Stimulated activated CD4-positive, alpha-beta T cell treated with anti-CD3 and anti-CD28 coated beads, TNF-alpha, amount 100 ng/mL, for 48 hours (primary cell): ENCODE measurements at regions not wholly inside any gene's neighbourhood (a gene's known extent, or its start where the extent isn't known, plus 50 kb on each side); places are given as distances from the start of the nearest gene placed in this dataset.
"Not testable (repeated sequence)": the region's sequence is repeated elsewhere in the genome, so short reads cannot be mapped to it uniquely, and the experiment has no call there.

Experiments used
- DNase-seq, 3 donors: peaks; one replicate each; pipeline ENCODE4 v3.0.0-alpha.2; 2020; ENCODE audit warnings: low read depth in 3 of 3

GRCh38 chr5:130578354-130578753, 586.7 kb downstream of the HINT1 start:
- DNase-seq, result no peak

DNA sequence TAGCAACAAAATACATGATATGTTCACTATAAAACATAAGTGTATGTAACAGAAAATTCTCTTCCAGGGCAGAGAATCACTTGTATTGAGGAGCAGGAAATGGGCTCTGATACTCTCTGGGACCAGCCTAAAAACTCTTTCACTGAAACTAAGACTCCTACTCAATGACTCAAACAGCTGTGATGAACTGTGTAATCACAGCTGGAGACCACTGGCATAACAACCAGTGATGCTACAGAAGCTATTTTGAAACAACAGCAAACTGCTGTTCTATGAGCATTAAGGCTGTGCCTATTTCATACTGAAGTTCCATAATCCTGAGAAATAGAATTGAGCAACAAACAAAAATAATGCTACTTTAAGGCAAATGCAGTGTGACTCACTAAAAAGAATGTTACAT, 594.0 kb downstream of the HINT1 start:
- DNase-seq, result no peak

DNA sequence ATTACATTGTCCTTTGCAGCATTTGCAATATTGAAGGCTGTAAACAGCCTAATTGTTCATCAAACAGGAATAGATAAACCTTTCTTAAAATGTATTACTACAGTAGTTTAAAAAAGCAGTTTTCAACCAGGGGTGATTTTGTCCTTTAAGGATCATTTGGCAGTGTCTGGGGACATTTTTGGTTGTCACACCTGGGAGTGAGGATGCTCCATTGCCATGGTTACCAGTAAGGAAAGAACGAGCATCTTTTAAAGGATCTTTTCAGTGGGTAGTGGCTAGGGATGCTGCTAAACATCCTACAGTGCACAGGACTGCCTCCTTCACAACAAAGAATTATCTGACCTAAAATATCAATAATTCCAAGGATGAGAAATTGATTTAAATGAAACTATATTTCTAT, 596.3 kb downstream of the HINT1 start:
- no peak for DNase-seq

DNA sequence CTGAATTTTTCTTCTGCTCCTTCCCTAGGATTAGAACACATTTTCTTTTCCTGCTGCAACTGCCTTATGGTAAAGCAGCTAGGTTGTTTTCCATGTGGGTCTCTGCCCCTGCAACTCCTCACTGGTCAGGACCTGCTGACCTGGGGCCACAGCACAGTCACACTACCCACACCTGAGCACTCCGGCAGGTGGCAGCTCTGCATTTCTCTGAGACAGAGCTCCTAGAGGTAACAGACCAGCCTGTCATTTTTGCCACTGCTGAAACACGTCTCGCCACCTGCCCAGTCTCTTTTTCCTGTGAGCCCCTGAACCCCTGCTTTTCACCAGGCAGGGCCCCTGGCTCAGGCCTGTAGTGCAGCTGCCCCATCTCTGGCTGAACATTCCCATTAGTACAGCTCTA, 609.6 kb downstream of the HINT1 start:
- no peak for DNase-seq

DNA sequence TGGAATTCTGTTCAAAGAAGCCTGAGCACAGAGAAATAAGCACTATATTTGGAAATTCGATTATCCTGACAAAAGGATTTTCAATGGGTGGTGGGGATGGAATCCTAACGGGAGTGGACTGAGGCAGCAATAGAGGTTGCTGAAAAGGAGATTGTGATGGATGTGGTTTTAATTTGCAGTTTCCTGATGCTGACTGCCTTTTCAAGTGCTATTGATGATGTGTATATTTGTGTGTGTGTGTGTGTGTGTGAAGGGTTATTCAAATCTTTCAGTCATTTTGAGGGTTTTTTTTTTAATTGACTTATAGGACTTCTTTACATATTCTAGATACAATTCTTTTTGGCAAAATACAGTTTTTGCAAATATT, 614.5 kb downstream of the HINT1 start:
- no peak for DNase-seq

DNA sequence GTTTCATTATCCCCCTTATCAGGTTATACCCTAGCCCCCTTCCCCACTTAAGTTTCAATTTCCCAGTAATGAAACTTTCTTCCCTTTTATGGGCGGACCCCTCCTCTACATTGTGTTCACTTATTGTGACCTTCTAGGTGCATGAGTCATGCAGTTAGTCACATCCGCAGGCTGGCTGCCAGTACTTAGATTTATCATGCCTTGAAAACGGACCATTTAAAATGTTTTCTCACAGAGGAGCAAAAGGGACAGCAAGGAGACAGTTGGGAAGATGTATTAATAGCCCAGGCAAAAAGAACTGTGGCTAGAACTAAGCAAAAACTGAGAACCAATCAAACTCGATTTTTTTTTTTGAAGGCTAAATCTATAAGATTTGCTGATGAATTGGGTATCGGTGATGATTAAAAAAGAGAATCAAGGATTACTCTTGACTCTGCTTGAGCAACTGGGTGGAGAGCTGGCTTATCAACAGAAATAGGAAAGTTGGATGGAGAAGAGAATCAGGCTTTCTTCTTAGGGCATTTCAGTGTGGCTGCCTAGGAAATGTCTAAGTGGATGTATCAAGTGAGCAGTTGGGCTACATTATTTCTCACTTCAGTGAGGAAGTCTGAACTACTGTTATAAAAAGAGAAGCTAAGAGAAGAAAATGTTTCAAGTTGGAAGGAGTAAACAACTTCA, 615.0 kb downstream of the HINT1 start:
- DNase-seq, result no peak

DNA sequence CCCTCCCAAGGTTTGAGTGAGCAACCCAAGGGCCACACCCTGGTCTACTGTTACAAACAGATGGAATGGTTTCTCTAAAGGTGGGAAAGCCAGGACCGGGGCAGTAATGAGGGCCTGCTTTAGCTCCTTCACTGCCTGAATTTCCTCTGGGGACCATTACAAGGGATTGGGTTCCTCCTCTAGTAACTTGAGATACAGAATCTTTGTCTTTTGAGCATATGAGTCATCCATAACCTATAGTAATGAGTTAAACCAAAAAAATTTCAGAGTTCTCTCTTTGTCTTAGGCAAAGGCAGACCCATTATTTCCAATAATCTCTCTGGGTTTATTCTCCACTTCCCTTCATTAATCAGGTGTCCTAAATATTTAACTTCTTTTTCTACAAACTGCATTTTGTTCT, 618.8 kb downstream of the HINT1 start:
- DNase-seq, result no peak

GRCh38 chr5:130545291-130545690, 619.8 kb downstream of the HINT1 start:
- no peak for DNase-seq

GRCh38 chr5:130541617-130542221, 623.3 kb downstream of the HINT1 start:
- DNase-seq, result no peak

DNA sequence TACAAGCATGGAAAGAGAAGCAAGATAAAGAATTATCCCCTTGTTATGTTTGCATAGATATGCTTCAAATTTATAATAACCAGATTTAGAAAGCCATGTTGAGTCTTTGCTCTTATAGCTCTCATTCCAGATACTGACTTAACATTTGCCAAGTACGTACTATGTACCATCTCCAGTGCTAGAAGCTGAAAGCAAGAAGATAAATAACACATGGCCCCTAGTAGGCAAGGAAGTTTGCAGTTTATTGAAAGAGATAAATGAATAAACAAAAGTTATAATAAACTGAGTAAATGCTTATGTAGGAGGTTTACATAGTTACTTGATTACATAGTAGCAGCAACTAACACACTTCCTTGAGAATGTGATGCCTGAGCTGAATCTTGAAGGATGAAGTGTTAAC, 628.4 kb downstream of the HINT1 start:
- no peak for DNase-seq

- no peak for DNase-seq
Observed at GRCh38 chr5:130532786-130533185, 628.5 kb downstream of the CHSY3 start.

DNA sequence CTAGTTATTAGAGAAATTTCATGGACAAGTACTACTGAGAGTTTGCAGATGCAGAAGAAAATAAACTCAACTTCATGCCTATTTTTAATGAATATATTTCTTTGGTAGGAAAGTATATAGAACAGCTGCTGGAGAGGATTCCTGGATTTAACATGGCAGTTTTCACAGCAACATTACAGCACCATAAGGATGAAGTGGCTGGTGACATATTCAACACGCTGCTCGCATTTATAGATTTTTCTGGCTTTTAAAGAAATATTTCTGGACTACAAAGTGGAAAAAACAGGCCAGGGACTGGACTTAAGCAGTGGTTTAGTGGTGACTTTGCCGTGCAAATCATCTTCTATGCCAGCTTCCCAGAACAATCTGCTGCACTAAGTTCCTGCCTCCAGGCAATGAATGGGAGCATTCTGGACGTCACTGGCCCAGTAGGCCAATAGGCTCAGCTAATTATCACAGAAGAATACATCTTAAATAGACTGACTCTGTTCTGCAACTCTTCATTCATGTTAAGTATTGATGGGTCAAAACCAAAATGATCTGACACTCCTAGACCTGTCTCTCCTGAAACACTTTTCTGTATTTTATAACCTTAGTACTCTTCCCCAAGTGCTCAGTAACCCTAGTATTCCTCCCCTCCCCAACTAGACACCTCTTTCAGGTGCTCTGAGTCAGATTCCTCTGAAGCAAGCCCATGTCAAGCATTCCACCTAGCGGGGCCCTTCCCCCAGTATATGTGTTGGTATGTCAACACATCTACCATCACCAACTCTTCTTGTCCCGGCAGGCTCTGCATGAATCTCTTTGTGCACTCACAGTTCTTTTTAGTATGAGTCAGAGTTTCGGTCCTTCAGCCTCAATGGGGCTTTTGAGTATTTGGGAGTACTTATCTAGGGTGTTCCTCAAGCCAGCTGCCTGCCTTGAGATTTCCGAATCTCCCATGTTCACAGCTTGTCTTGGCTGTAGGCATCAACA, 625.5 kb downstream of the CHSY3 start:
- no peak for DNase-seq

DNA sequence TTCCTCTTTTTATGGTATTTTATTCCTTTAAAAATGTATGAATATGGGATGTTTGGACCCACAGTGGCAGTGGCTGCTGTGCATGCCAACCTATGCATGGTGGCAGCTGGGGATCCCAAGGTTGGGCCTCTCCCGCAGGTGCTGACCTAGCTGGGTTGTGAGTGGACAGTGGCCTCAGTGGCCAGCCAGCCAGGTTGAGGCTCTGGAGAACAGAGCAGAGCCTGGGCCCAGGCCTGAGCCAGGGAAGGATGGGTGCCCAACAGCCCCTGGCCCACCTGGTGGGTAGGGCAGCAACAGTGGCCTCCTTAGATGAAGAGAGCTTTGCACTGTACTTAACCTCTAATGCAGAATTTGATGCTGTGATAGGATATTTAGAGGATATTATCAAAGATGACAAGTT, 624.8 kb downstream of the CHSY3 start:
- no peak for DNase-seq

- no peak for DNase-seq
Observed at GRCh38 chr5:130528474-130528873, 624.2 kb downstream of the CHSY3 start.

GRCh38 chr5:130526708-130527107, 622.4 kb downstream of the CHSY3 start:
- no peak for DNase-seq

DNA sequence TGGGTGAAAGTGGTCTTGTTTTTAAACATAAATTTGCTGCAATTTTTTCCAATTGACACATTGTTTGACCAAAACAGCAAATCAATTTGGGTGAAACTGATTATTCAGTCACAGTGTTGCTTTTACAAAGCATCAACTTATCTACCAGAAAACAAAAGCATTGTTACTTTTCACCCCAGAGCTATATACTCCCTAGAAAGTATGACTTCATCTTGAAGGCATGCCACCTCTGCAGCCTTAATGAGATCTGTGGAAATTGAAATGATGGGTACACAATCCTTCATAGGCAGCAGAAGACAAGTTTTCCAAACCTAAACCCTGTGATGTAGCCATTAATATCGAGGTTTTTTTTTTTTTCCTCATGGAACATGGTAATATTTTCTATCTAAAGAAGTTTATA, 615.9 kb downstream of the CHSY3 start:
- no peak for DNase-seq

DNA sequence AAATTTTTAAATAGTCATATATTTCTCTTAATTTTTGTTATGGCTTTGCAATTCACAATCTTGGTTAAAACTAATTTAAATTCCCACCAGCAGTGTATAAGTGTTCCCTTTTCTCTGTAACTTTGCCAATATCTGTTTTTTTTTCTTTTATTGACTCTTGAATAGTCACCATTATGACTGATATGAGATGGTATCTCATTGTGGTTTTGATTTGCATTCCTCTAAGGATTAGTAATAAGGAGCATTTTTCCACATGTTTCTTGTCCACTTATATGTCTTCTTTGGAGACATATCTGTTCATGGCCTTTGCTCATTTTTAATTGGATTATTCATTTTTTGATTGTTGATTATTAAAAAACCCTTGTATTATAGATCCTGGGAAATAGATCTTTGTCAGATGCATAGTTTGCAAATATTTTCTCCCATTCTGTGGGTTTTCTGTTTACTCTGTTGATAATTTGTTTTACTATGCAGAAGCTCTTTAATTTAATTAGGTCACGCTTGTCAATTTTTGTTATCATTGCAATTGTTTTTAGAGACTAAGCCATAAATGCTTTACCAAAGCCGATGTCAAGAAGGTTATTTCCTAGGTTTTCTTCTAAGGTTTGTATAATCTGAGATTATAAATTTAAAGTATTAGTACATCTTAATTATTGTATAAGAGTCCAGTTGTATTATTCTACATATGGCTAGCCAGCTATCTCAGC, 610.9 kb downstream of the CHSY3 start:
- DNase-seq, result no peak

- DNase-seq, result no peak
Observed at GRCh38 chr5:130502702-130503101, 598.4 kb downstream of the CHSY3 start.

DNA sequence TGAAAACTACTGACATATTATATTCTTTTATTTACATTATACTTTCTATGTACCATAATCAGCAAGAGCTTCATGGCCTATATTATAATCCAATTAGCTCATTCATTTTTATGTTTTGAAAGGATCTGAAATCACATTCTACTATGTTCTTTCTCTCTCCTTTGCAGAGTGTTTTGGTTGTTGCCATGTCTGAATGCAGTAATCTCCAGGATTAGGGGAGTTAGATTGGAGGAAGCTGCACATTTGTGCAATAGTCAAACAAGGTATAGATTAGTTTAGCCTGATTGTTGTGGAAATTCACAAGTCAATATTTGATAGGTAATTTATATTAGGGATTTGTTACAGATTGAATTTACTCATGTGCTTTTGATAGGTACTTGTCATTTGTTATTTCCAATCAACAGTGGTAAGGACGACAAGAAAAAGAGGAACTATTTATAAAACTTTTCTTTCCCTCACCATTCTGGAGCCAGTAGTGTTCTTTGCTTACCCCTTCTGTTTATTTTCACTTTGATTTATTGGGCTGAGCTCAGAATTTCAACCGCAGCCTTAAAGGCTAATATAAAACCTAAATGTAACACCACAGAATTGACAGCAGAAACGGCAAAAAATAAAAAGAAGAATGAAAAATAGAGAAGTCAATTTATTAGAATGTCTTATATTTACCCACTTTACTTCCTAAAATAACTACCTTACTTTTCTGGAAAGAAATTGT, 597.0 kb downstream of the CHSY3 start:
- DNase-seq, result no peak

- DNase-seq, result not testable (repeated sequence)
Observed at GRCh38 chr5:130500495-130500894, 596.2 kb downstream of the CHSY3 start.

GRCh38 chr5:130496215-130496614, 592.0 kb downstream of the CHSY3 start:
- DNase-seq, result no peak

DNA sequence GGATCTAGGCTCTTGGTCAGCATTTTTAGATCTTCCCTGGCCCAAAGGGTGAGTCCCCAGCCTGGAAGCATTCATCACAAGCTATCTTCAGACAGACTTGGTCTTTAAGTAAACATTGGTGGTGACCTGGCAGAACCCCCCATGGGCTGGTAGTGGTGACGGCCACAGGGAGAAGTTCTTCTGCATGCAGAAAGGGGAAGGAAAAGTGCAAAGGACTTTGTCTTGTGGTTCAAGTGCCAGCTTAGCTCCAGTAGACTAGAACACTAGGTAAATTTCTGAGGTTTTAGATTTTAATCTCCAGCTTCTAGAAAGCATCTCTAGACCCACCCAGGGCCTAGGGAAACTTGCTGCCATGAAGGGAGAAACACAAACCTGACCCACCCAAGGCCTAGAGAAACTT, 584.0 kb downstream of the CHSY3 start:
- no peak for DNase-seq
